Dermis microvascular lymphatic vessel endothelial cell (primary cell): ENCODE measurements at regions not wholly inside any gene's neighbourhood (a gene's known extent, or its start where the extent isn't known, plus 50 kb on each side); places are given as distances from the start of the nearest gene placed in this dataset.

Experiments used
- DNase-seq, 2 donors: peaks; one replicate each; pipeline versions ENCODE4 v3.0.0 to v3.0.0-alpha.2; 2010; ENCODE audit warnings: low read depth in 2 of 2

- no peak for DNase-seq
These were observed 878.0 kb downstream of the KCNJ18 start for GRCh38 chr17:22570144-22570845.

- DNase-seq = no peak
These were observed 907.0 kb downstream of the KCNJ18 start for GRCh38 chr17:22599322-22599721.

DNA sequence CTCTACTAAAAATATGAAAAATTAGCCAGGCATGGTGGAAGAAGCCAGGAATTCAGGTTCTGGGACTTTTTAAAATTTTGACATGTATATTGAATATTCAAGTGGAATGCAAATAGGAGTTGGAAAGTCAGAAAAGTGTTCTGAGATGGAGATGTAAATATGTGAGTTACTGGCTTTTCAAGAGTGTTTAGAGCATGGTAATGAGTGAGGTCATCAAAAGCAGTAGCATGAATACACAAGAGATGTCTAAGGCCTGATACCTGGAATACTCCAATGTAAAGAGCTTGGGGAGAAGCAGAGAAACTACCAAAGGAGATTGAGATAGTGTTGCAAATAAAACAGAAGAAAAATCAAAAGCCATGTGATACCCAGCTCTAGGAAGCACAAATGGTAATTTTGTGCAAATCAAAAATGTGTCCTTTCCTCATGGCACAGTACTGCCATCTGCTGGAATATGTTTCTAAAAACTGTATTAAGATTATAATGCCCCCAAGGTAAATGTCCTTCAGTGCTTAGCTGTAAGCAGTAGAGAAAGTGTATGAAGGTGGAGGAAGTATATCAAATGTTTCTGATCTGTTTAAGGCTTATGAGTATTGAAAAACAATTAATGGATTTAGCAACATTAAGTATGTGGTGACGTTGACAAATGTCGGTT lies 908.4 kb downstream of the KCNJ18 start:
- DNase-seq = peak in 1 of 2 donors; percentile 10
